ENCODE measurements at regions not wholly inside any gene's neighbourhood (a gene's known extent, or its start where the extent isn't known, plus 50 kb on each side); places are given as distances from the start of the nearest gene placed in this dataset.

GRCh38 chr12:75714462-75715322 lies 203.3 kb upstream of the KRR1 start:
- TF ChIP-seq EZH2 (IDR thresholded peaks at IDR 0.05; ENCODE audit: insufficient read depth, poor library complexity, severe bottlenecking) (no peak), EZH2phosphoT487 (IDR thresholded peaks at IDR 0.05; ENCODE audit: insufficient read depth, low read depth) (no peak)
